CD14-positive monocyte (primary cell): ENCODE measurements at regions not wholly inside any gene's neighbourhood (a gene's known extent, or its start where the extent isn't known, plus 50 kb on each side); places are given as distances from the start of the nearest gene placed in this dataset.

Source experiments
- DNase-seq, 3 donors: peaks; one replicate each; pipeline ENCODE4 v3.0.0-alpha.2; 2011 to 2022
- H2AFZ ChIP-seq: 2 replicates; pipeline ENCODE4 v1.6.0; 2012; ENCODE audit warnings: mild to moderate bottlenecking, low read depth, low read length, inconsistent platforms; ENCODE audit not compliant: insufficient read depth, poor library complexity, severe bottlenecking
- H3K27ac ChIP-seq, 2 donors: 1 replicate in 1 of 2; 2 replicates in 1 of 2; pipeline ENCODE4 v1.5.1; 2012 to 2013; ENCODE audit warnings: low read length in 2 of 2, control low read depth in 1 of 2, inconsistent platforms in 1 of 2, low read depth in 1 of 2, mild to moderate bottlenecking in 1 of 2
- H3K27me3 ChIP-seq, 2 donors: one replicate each; pipeline versions ENCODE4 v1.6.0 to v1.6.1; 2011 to 2013; ENCODE audit warnings: low read length in 2 of 2; ENCODE audit not compliant: control insufficient read depth in 2 of 2, insufficient read depth in 2 of 2
- H3K36me3 ChIP-seq, 2 donors: replicated peaks in 1 of 2; 1 replicate in 1 of 2; 2 replicates in 1 of 2; pipeline versions ENCODE4 v1.5.1 to v1.6.1; 2012 to 2013; ENCODE audit warnings: low read length in 2 of 2, control low read depth in 1 of 2, inconsistent platforms in 1 of 2, mild to moderate bottlenecking in 1 of 2; ENCODE audit not compliant: insufficient read depth in 2 of 2, control insufficient read depth in 1 of 2
- H3K4me1 ChIP-seq, 2 donors: 1 replicate in 1 of 2; 2 replicates in 1 of 2; pipeline versions ENCODE4 v1.5.1 to v1.6.1; 2012 to 2013; ENCODE audit warnings: low read length in 2 of 2, control low read depth in 1 of 2, inconsistent platforms in 1 of 2, mild to moderate bottlenecking in 1 of 2, moderate library complexity in 1 of 2; ENCODE audit not compliant: insufficient read depth in 2 of 2, control insufficient read depth in 1 of 2
- H3K4me2 ChIP-seq: replicated peaks from 2 replicates; pipeline ENCODE3; 2012; ENCODE audit warnings: low read length, moderate library complexity, mild to moderate bottlenecking; ENCODE audit not compliant: poor library complexity, severe bottlenecking; ENCODE audit errors: extremely low read depth
- H3K4me3 ChIP-seq, 3 experiments: fragments of 200-600 bp in 1 of 3; sonication (generic) in 1 of 3; replicated peaks in 1 of 3; 1 replicate in 2 of 3; 2 replicates in 1 of 3; pipeline ENCODE4 v1.5.1; 2011 to 2013; ENCODE audit warnings: low read length in 3 of 3, mild to moderate bottlenecking in 3 of 3, control low read depth in 2 of 3, low read depth in 2 of 3, inconsistent platforms in 1 of 3, moderate library complexity in 1 of 3
- H3K79me2 ChIP-seq: 2 replicates; pipeline ENCODE4 v1.6.0; 2012; ENCODE audit warnings: mild to moderate bottlenecking, control low read depth, inconsistent platforms, low read length, moderate library complexity; ENCODE audit not compliant: insufficient read depth
- H3K9ac ChIP-seq: 2 replicates; pipeline ENCODE4 v1.6.0; 2017; ENCODE audit warnings: low read length, mild to moderate bottlenecking; ENCODE audit not compliant: insufficient read depth, poor library complexity, severe bottlenecking
- H3K9me3 ChIP-seq, 2 donors: replicated peaks in 1 of 2; 1 replicate in 1 of 2; 2 replicates in 1 of 2; pipeline versions ENCODE4 v1.5.1 to v1.6.1; 2012 to 2013; ENCODE audit warnings: low read length in 2 of 2, control low read depth in 1 of 2; ENCODE audit not compliant: control insufficient read depth in 1 of 2, insufficient read depth in 1 of 2
- H4K20me1 ChIP-seq: 2 replicates; pipeline ENCODE4 v1.6.0; 2012; ENCODE audit warnings: mild to moderate bottlenecking, low read length, control low read depth, moderate library complexity; ENCODE audit not compliant: insufficient read depth
- H3K27ac Mint-ChIP-seq, 7 donors: one replicate each; pipeline ENCODE4 v1.8.0; 2020; ENCODE audit warnings: mild to moderate bottlenecking in 7 of 7, mixed read lengths in 7 of 7, moderate library complexity in 6 of 7, inconsistent platforms in 2 of 7
- H3K27me3 Mint-ChIP-seq, 3 donors: one replicate each; pipeline ENCODE4 v1.8.0; 2021 to 2022; ENCODE audit warnings: low read depth in 3 of 3, mild to moderate bottlenecking in 3 of 3, mixed read lengths in 3 of 3, moderate library complexity in 3 of 3, inconsistent platforms in 1 of 3
- H3K36me3 Mint-ChIP-seq, 2 donors: one replicate each; pipeline ENCODE4 v1.8.0; 2020; ENCODE audit warnings: mixed read lengths in 2 of 2, inconsistent platforms in 1 of 2, mild to moderate bottlenecking in 1 of 2
- H3K4me1 Mint-ChIP-seq: one replicate; pipeline ENCODE4 v1.8.0; 2020; ENCODE audit warnings: mild to moderate bottlenecking, mixed read lengths
- H3K4me3 Mint-ChIP-seq, 2 donors: one replicate each; pipeline ENCODE4 v1.8.0; 2020; ENCODE audit warnings: mild to moderate bottlenecking in 2 of 2, mixed read lengths in 2 of 2, moderate library complexity in 1 of 2
- H3K9me3 Mint-ChIP-seq, 7 donors: one replicate each; pipeline ENCODE4 v1.8.0; 2020 to 2022; ENCODE audit warnings: mixed read lengths in 7 of 7, mild to moderate bottlenecking in 6 of 7, moderate library complexity in 6 of 7, inconsistent platforms in 2 of 7
- WGBS: methylation state at CpG from one replicate; pipeline ENCODE4 v1.1.5; 2013; ENCODE audit warnings: missing lambda C conversion rate; ENCODE audit not compliant: insufficient coverage; 5-methylcytosine and 5-hydroxymethylcytosine counted together
- intact Hi-C, 2 donors: fragments of 100-400 bp; cut with micrococcal nuclease; formaldehyde crosslinking; loops; one replicate each; pipeline versions ENCODE4 v1.15.0 to v1.15.1; 2023
- TF ChIP-seq, protein P1 (sequence below): fragments of 200-600 bp; IDR thresholded peaks from one replicate; pipeline ENCODE4 v1.8.0; 2022; ENCODE audit warnings: antibody characterized with exemption, mild to moderate bottlenecking

DNA sequence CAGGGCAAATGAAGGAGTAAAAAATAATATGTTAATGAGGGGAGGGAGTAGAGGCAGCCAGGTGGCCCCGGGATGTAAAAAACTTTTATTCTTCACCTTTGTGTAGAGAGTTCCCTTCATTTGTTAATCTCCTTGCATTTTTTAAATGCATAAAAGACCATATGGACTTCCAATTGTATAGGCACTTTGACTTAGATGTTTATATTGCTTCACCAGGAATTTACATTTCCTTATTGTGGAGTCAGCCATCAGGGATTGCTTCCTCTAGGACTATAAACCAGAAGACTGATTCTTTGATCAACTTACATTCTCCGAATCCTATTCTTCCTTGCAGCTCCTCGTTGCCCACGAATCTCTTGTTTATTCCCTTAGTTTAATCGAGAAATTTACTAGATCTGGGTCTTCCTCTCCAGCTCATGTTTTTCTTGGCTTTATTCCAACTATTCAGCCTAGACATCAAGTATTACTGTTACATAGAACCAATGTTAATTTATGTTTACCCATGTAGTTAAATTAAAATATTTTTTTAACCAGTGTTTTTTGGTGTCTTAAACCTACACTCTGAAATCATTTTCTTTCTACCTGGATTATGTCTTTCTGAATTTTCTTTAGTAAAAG, 1187.0 kb upstream of the SLC10A2 start:
- Mint-ChIP-seq H3K36me3 (no peaks in the 10 kb centered on the region), H3K4me1 (no peaks in the 10 kb centered on the region), H3K9me3 (peaks cover 0 to 9% (median 2%) of the 10 kb centered on the region in 7 donors), H3K27ac (no peak overlapping the region), H3K27me3 (no peaks in the 10 kb centered on the region), H3K4me3 (no peak overlapping the region)
- Histone ChIP-seq H3K36me3 (no peaks in the 10 kb centered on the region), H3K4me3 (no peak overlapping the region), H4K20me1 (no peaks in the 10 kb centered on the region), H3K4me2 (no peak overlapping the region), H3K79me2 (no peaks in the 10 kb centered on the region), H3K27me3 (no peaks in the 10 kb centered on the region), H3K4me1 (no peaks in the 10 kb centered on the region), H3K9me3 (peaks cover 6 to 8% of the 10 kb centered on the region in 2 donors), H2AFZ (no peak overlapping the region), H3K27ac (no peak overlapping the region), H3K9ac (no peak overlapping the region)
- no peak for DNase-seq
- TF ChIP-seq, protein P1, sequence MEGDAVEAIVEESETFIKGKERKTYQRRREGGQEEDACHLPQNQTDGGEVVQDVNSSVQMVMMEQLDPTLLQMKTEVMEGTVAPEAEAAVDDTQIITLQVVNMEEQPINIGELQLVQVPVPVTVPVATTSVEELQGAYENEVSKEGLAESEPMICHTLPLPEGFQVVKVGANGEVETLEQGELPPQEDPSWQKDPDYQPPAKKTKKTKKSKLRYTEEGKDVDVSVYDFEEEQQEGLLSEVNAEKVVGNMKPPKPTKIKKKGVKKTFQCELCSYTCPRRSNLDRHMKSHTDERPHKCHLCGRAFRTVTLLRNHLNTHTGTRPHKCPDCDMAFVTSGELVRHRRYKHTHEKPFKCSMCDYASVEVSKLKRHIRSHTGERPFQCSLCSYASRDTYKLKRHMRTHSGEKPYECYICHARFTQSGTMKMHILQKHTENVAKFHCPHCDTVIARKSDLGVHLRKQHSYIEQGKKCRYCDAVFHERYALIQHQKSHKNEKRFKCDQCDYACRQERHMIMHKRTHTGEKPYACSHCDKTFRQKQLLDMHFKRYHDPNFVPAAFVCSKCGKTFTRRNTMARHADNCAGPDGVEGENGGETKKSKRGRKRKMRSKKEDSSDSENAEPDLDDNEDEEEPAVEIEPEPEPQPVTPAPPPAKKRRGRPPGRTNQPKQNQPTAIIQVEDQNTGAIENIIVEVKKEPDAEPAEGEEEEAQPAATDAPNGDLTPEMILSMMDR: no peak
- intact Hi-C loops: no loop called here
- WGBS: 81% methylated on average over 3 of the region's 5 CpGs

DNA sequence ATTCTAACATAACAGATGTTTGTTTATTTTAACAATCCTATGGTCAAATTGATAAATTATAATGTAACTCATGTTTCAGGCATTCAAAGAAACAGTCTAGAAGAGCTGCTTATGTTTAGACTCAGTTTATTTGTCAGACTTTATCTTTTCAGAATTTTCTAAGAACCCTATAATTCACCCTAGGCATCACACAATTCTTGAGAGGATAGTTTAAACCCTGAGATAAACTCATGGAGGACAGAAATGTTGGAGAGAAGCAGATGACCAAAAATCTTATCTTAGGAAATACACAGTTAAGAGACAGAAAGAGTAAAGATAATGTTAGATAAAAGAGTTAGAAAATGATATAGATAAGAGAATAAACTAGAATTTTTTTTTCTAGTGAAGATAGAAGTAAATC, 1185.7 kb upstream of the SLC10A2 start:
- H4K20me1 ChIP-seq: no peaks in the 10 kb centered on the region
- no peak overlapping the region for H3K9ac ChIP-seq
- TF ChIP-seq, protein P1: no peak
- intact Hi-C loops: no loop called here
- peaks cover 6 to 8% of the 10 kb centered on the region in 2 donors for H3K9me3 ChIP-seq
- H2AFZ ChIP-seq: no peak overlapping the region
- H3K4me1 ChIP-seq: no peaks in the 10 kb centered on the region
- Mint-ChIP-seq H3K36me3 (no peaks in the 10 kb centered on the region), H3K27me3 (no peaks in the 10 kb centered on the region), H3K4me1 (no peaks in the 10 kb centered on the region), H3K9me3 (peaks cover 0 to 9% (median 2%) of the 10 kb centered on the region in 7 donors), H3K4me3 (no peak overlapping the region), H3K27ac (no peak overlapping the region)
- H3K79me2 ChIP-seq: no peaks in the 10 kb centered on the region
- no peaks in the 10 kb centered on the region for H3K27me3 ChIP-seq
- H3K36me3 ChIP-seq: no peaks in the 10 kb centered on the region
- no peak overlapping the region for H3K27ac ChIP-seq
- no peak overlapping the region for H3K4me3 ChIP-seq
- no peak for DNase-seq
- no peak overlapping the region for H3K4me2 ChIP-seq
